OCI-LY7 (cell line): ENCODE measurements at regions not wholly inside any gene's neighbourhood (a gene's known extent, or its start where the extent isn't known, plus 50 kb on each side); places are given as distances from the start of the nearest gene placed in this dataset.

Experiments used
- BruUV-seq: library from RNA; stranded (reverse); fragments of 400-500 nt; replicated peaks from 2 replicates; lab custom pipeline; 2021; lab: Mats Ljungman, UMichigan
- CTCF ChIA-PET: fragments of 300-600 bp; sonication (Branson Sonifier 250); formaldehyde crosslinking; loops from one replicate; lab custom pipeline; 2022; ENCODE audit warnings: antibody characterized with exemption; ENCODE audit not compliant: unreplicated experiment; lab: Charles Lee
- POLR2A ChIA-PET: fragments of 300-600 bp; sonication (Branson Sonifier 250); formaldehyde crosslinking; loops from one replicate; lab custom pipeline; 2022; ENCODE audit warnings: antibody characterized with exemption; lab: Charles Lee
- DNase-seq: peaks from one replicate; pipeline ENCODE4 v3.0.0-alpha.2; 2015; ENCODE audit warnings: low spot score
- H2AFZ ChIP-seq: fragments of 200-600 bp; sonication (generic), shearing (Covaris generic); 2 replicates; pipeline ENCODE4 v1.6.1; 2014; ENCODE audit warnings: mild to moderate bottlenecking, antibody characterized with exemption, low read length, moderate library complexity
- H3K27ac ChIP-seq: fragments of 200-600 bp; sonication (generic); 2 replicates; pipeline ENCODE4 v1.5.1; 2014; ENCODE audit warnings: mixed run types, low read depth, mild to moderate bottlenecking, moderate library complexity, low read length, inconsistent platforms; ENCODE audit not compliant: poor library complexity, severe bottlenecking
- H3K36me3 ChIP-seq: fragments of 200-600 bp; sonication (generic); 2 replicates; pipeline ENCODE4 v1.6.1; 2014; ENCODE audit warnings: mild to moderate bottlenecking, antibody characterized with exemption, low read length, moderate library complexity, mixed read lengths; ENCODE audit not compliant: insufficient read depth
- H3K4me1 ChIP-seq: fragments of 200-600 bp; sonication (generic); 2 replicates; pipeline ENCODE4 v1.5.1; 2014; ENCODE audit warnings: mild to moderate bottlenecking, low read length; ENCODE audit not compliant: insufficient read depth, poor library complexity, severe bottlenecking
- H3K4me2 ChIP-seq: fragments of 200-600 bp; sonication (generic); 2 replicates; pipeline ENCODE4 v1.6.1; 2014; ENCODE audit warnings: mild to moderate bottlenecking, low read length
- H3K4me3 ChIP-seq: fragments of 200-600 bp; sonication (generic); 2 replicates; pipeline ENCODE4 v1.5.1; 2014; ENCODE audit warnings: mild to moderate bottlenecking, low read depth, low read length; ENCODE audit not compliant: poor library complexity, severe bottlenecking
- H3K79me2 ChIP-seq: fragments of 200-600 bp; sonication (generic); 2 replicates; pipeline ENCODE4 v1.6.1; 2016; ENCODE audit warnings: low read depth, mild to moderate bottlenecking, low read length, moderate library complexity, mixed read lengths; ENCODE audit not compliant: insufficient read depth
- H3K9me2 ChIP-seq: fragments of 200-600 bp; sonication (generic); 2 replicates; pipeline ENCODE4 v1.6.1; 2016; ENCODE audit warnings: mild to moderate bottlenecking, low read length, mixed read lengths; ENCODE audit not compliant: insufficient read depth
- H3K9me3 ChIP-seq: fragments of 200-600 bp; sonication (generic); 2 replicates; pipeline ENCODE4 v1.6.1; 2014; ENCODE audit warnings: mild to moderate bottlenecking, mixed run types, low read length, mixed read lengths
- H4K20me1 ChIP-seq: fragments of 200-600 bp; sonication (generic); 2 replicates; pipeline ENCODE4 v1.6.1; 2014; ENCODE audit warnings: mild to moderate bottlenecking, antibody characterized with exemption, low read length, moderate library complexity, mixed read lengths; ENCODE audit not compliant: insufficient read depth
- CTCF ChIP-seq: fragments of 200-600 bp; sonication (generic); conservative IDR thresholded peaks from 2 replicates; pipeline ENCODE4 v1.5.1; 2014; ENCODE audit warnings: mild to moderate bottlenecking, antibody characterized with exemption, low read length, moderate library complexity, mixed read lengths
- EZH2phosphoT487 ChIP-seq: fragments of 200-600 bp; sonication (generic); IDR thresholded peaks from 2 replicates; pipeline ENCODE4 v1.6.1; 2018; ENCODE audit warnings: low read depth, borderline replicate concordance, mild to moderate bottlenecking, mixed run types, antibody characterized with exemption, low read length, moderate library complexity, mixed read lengths
- intact Hi-C: fragments of 100-400 bp; cut with micrococcal nuclease; formaldehyde crosslinking; loops from one replicate; pipeline ENCODE4 v1.10.0; 2022; ENCODE audit not compliant: unreplicated experiment

DNA sequence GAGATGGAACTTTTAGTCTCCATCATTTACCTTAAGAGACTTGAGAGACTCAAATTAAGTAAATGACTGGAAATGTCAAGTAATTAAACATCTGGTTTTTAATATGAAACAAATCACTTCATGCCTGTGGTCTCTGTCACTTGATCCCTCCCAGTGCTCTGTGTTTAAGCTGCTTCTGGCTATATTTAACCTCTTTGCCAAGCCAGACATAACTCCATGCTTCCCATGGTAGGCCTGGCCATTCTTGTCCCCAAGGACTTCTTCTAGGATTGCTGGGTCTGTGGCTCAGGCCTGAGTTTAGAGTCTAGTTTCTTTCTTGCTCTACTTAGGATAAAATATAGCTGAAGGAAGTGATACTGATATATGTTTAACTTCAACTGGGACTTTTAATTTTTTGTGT is 1013.6 kb downstream of the FLRT2 start:
- ChIA-PET POLR2A (interaction anchor here (0.8 kb wide), 1 partner anchor 922 kb away, joined by 4 read pairs; no protein-coding TSS in a partner anchor), CTCF (no interaction called here)
- Histone ChIP-seq H3K27ac (no peak overlapping the region), H3K4me2 (no peak overlapping the region), H3K4me3 (no peak overlapping the region), H3K4me1 (no peaks in the 10 kb centered on the region), H3K9me3 (no peaks in the 10 kb centered on the region), H4K20me1 (no peaks in the 10 kb centered on the region), H2AFZ (no peak overlapping the region), H3K36me3 (no peaks in the 10 kb centered on the region), H3K9me2 (no peaks in the 10 kb centered on the region), H3K79me2 (no peaks in the 10 kb centered on the region)
- BruUV-seq = no TSS peak
- DNase-seq = no peak
- intact Hi-C loops = loop anchor here (5.0 kb wide), 1 partner anchor 524 kb away; no protein-coding TSS in a partner anchor
- TF ChIP-seq EZH2phosphoT487 = no peak
- TF ChIP-seq CTCF = no peak

DNA sequence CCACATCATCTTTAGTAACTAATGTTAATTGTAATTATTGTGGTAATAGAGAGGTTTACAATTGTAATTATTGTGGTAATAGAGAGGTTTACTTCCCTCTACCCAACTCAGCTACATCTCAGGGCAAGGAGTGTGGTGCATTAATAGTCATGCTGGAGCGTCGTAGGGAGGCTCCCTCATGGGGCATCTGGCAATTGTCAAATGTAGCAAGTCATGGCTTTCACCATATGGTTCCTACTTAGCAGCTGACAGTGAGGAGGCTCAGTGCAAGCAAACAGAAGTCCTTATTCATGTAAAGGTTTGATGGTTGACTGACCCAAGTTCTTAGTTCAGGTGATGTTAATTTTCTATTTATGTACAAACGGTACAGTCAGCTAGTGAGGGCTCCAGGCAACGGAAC is 1012.0 kb downstream of the FLRT2 start:
- POLR2A ChIA-PET = no interaction called here
- TF ChIP-seq EZH2phosphoT487 (no peak), CTCF (no peak)
- H3K4me2 ChIP-seq = no peak overlapping the region
- no TSS peak for BruUV-seq
- no peak overlapping the region for H3K27ac ChIP-seq
- no peaks in the 10 kb centered on the region for H4K20me1 ChIP-seq
- H3K36me3 ChIP-seq = no peaks in the 10 kb centered on the region
- H3K9me2 ChIP-seq = no peaks in the 10 kb centered on the region
- H3K4me3 ChIP-seq = no peak overlapping the region
- CTCF ChIA-PET = no interaction called here
- no peak for DNase-seq
- H2AFZ ChIP-seq = no peak overlapping the region
- intact Hi-C loops = loop anchor here (5.0 kb wide), 1 partner anchor 525 kb away; no protein-coding TSS in a partner anchor
- H3K4me1 ChIP-seq = no peaks in the 10 kb centered on the region
- H3K9me3 ChIP-seq = no peaks in the 10 kb centered on the region
- no peaks in the 10 kb centered on the region for H3K79me2 ChIP-seq

GRCh38 chr14:86540636-86541247 is 1010.8 kb downstream of the FLRT2 start:
- H3K4me3 ChIP-seq = no peak overlapping the region
- no TSS peak for BruUV-seq
- no peak overlapping the region for H3K4me2 ChIP-seq
- CTCF ChIA-PET = no interaction called here
- H3K9me2 ChIP-seq = no peaks in the 10 kb centered on the region
- DNase-seq = no peak
- H3K4me1 ChIP-seq = no peaks in the 10 kb centered on the region
- TF ChIP-seq CTCF = no peak
- TF ChIP-seq EZH2phosphoT487 = no peak
- POLR2A ChIA-PET = interaction anchor here (1.4 kb wide), 1 partner anchor 10 kb away, joined by 4 read pairs; no protein-coding TSS in a partner anchor
- no peaks in the 10 kb centered on the region for H4K20me1 ChIP-seq
- intact Hi-C loops = loop anchor here (5.0 kb wide), 1 partner anchor 527 kb away; no protein-coding TSS in a partner anchor
- H3K79me2 ChIP-seq = no peaks in the 10 kb centered on the region
- H3K9me3 ChIP-seq = no peaks in the 10 kb centered on the region
- H3K27ac ChIP-seq = no peak overlapping the region
- H2AFZ ChIP-seq = no peak overlapping the region
- no peaks in the 10 kb centered on the region for H3K36me3 ChIP-seq
